Bronchial epithelial cell (primary cell): ENCODE measurements at regions not wholly inside any gene's neighbourhood (a gene's known extent, or its start where the extent isn't known, plus 50 kb on each side); places are given as distances from the start of the nearest gene placed in this dataset.

Experiments
- DNase-seq: peaks from one replicate; pipeline ENCODE4 v3.0.0-alpha.2; 2010; ENCODE audit warnings: low read depth
- FAIRE-seq: peaks from 2 replicates; lab custom pipeline; 2011; peaks lifted over from hg19 to GRCh38; lab: Jason Lieb, UNC
- H3K27me3 ChIP-seq: 2 replicates; pipeline ENCODE4 v1.5.1; 2011; ENCODE audit warnings: low read length; ENCODE audit not compliant: control insufficient read depth, insufficient read depth
- H3K36me3 ChIP-seq: 2 replicates; pipeline ENCODE4 v1.5.1; 2011; ENCODE audit warnings: low read length; ENCODE audit not compliant: control insufficient read depth, insufficient read depth
- H3K4me3 ChIP-seq: 2 replicates; pipeline ENCODE4 v1.5.1; 2011; ENCODE audit warnings: mild to moderate bottlenecking, low read depth, low read length, control low read depth
- CTCF ChIP-seq: IDR thresholded peaks from 2 replicates; pipeline ENCODE4 v1.5.1; 2011; ENCODE audit warnings: mild to moderate bottlenecking, moderate library complexity, low read length, control low read depth, inconsistent platforms; ENCODE audit not compliant: insufficient read depth, severe bottlenecking

GRCh38 chr6:113488061-113488460 is 369.1 kb upstream of the MARCKS start:
- FAIRE-seq (no peak), DNase-seq (no peak)
- Histone ChIP-seq H3K27me3 (no peaks in the 10 kb centered on the region), H3K4me3 (no peak overlapping the region), H3K36me3 (no peaks in the 10 kb centered on the region)
- no peak for TF ChIP-seq CTCF

GRCh38 chr6:113488812-113489685 is 368.1 kb upstream of the MARCKS start:
- no peak for DNase-seq
- Histone ChIP-seq H3K36me3 (no peaks in the 10 kb centered on the region), H3K27me3 (no peaks in the 10 kb centered on the region), H3K4me3 (no peak overlapping the region)
- TF ChIP-seq CTCF, result peak; percentile 18
- no peak for FAIRE-seq

GRCh38 chr6:113489952-113490746 is 367.0 kb upstream of the MARCKS start:
- H3K27me3 ChIP-seq, result no peaks in the 10 kb centered on the region
- H3K4me3 ChIP-seq, result no peak overlapping the region
- no peaks in the 10 kb centered on the region for H3K36me3 ChIP-seq
- no peak for FAIRE-seq
- peak; percentile 66 for DNase-seq
- no peak for TF ChIP-seq CTCF

- DNase-seq (no peak), FAIRE-seq (no peak)
- Histone ChIP-seq H3K27me3 (no peaks in the 10 kb centered on the region), H3K4me3 (no peak overlapping the region), H3K36me3 (no peaks in the 10 kb centered on the region)
- TF ChIP-seq CTCF, result no peak
Observed at GRCh38 chr6:113491376-113491775, 365.8 kb upstream of the MARCKS start.

GRCh38 chr6:113493991-113494390 is 363.2 kb upstream of the MARCKS start:
- H3K27me3 ChIP-seq, result no peaks in the 10 kb centered on the region
- no peaks in the 10 kb centered on the region for H3K36me3 ChIP-seq
- H3K4me3 ChIP-seq, result no peak overlapping the region
- FAIRE-seq (no peak), DNase-seq (peak; percentile 87)
- no peak for TF ChIP-seq CTCF
